Fibroblast of villous mesenchyme (primary cell): ENCODE measurements at regions not wholly inside any gene's neighbourhood (a gene's known extent, or its start where the extent isn't known, plus 50 kb on each side); places are given as distances from the start of the nearest gene placed in this dataset.

ENCODE experiments used
- DNase-seq: peaks from one replicate; pipeline ENCODE4 v3.0.0-alpha.2; 2010; ENCODE audit warnings: low read depth
- H3K4me3 ChIP-seq: 2 replicates; pipeline ENCODE4 v1.5.1; 2011; ENCODE audit warnings: low read depth, mild to moderate bottlenecking, low read length
- TF ChIP-seq, protein P1 (sequence below): IDR thresholded peaks from 2 replicates; pipeline ENCODE4 v1.5.1; 2012; ENCODE audit warnings: low read depth, mild to moderate bottlenecking, low read length; ENCODE audit not compliant: insufficient read depth

DNA sequence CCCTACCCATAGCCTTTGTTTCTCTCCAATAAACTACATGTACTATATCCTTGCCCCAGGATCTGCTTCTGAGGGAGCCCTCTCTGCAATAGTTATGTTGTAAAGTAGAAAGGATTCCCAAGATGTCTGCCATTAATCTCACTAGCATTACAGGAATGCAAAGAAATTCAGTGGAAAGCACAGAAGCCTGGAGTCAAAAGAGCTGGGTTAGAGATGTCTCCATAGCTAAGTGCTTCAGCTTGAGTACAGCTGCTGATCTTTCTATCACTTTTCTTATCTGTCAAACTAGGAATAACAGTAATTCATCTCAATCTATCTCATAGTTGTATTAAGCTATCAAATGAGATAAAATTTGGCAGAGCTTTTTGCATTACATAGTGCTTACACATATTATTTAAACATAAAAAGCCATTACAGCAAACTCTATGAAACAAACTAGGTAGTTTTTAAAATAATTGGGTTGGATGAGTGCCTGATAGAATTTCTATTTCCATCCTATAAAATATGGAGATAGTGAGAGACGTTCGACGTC, 799.5 kb upstream of the SEMA6D start:
- DNase-seq: no peak
- H3K4me3 ChIP-seq: no peak overlapping the region
- TF ChIP-seq, protein P1, sequence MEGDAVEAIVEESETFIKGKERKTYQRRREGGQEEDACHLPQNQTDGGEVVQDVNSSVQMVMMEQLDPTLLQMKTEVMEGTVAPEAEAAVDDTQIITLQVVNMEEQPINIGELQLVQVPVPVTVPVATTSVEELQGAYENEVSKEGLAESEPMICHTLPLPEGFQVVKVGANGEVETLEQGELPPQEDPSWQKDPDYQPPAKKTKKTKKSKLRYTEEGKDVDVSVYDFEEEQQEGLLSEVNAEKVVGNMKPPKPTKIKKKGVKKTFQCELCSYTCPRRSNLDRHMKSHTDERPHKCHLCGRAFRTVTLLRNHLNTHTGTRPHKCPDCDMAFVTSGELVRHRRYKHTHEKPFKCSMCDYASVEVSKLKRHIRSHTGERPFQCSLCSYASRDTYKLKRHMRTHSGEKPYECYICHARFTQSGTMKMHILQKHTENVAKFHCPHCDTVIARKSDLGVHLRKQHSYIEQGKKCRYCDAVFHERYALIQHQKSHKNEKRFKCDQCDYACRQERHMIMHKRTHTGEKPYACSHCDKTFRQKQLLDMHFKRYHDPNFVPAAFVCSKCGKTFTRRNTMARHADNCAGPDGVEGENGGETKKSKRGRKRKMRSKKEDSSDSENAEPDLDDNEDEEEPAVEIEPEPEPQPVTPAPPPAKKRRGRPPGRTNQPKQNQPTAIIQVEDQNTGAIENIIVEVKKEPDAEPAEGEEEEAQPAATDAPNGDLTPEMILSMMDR: no peak

DNA sequence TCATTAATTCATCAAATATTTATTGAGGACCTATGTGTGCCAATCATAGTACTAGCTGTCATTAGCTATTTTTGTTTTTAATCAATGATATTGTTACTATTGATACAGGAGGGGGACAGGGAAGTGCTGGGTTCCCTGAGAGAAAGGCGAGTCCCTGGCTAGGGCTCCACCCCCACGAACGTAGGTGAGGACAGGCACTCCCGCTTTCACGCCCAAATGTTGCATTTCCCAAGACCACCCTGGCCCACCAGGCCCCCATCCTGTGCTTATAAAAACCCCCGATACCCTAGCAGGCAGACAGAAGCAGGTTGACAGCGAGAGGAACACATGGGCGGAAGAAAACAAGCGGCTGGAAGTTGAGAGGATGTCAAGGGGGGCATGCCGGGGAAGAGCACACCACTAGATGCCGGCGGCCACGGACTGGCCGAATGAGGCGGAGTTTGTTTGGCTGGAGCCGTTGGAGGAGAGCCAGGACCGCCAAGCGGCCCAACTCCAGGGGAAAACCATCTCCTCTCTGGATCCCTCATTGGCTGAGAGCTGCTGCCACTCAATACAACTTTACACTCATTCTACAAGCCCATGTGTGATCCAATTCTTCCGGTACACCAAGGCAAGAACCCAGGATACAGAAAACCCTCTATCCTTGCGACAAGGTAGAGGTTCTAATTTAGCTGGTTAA, 798.7 kb upstream of the SEMA6D start:
- no peak overlapping the region for H3K4me3 ChIP-seq
- no peak for DNase-seq
- TF ChIP-seq, protein P1: no peak

DNA sequence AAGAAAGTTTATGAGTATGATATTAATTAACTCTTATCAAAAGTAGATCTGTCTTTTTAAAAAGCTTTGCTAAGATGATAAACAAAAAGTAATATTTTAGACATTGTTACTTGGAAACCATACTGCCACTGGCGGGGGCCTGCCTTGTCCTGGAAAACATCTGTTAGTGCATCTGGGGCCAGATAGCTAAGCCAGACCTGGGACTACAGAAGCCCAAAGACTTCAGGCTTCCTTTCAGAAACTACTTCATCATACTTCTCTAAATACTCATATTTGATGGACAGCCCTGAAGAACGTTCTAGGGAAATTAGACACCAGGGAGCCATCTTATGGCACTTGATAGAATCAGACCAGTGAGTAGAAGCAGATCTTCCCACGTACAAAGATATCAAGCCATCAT, 795.4 kb upstream of the SEMA6D start:
- DNase-seq: no peak
- no peak overlapping the region for H3K4me3 ChIP-seq
- TF ChIP-seq, protein P1: no peak

DNA sequence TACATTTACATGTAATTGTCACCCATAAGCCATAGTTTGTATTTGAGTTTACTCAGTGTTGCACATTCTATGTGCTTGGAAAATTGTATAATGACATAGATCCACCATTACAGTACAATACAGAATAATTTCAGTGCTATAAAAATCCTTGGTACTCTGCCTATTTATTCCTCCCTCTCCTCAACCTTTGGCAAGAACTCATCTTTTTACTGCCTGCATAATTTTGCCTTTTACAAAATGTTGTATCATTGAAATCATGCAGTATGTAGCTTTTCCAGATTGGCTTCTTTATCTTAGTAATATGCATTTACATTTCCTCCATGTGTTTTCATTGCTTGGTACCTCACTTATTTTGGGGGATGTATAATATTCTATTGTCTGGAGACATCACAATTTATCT, 786.9 kb upstream of the SEMA6D start:
- no peak overlapping the region for H3K4me3 ChIP-seq
- TF ChIP-seq, protein P1: no peak
- DNase-seq: no peak

DNA sequence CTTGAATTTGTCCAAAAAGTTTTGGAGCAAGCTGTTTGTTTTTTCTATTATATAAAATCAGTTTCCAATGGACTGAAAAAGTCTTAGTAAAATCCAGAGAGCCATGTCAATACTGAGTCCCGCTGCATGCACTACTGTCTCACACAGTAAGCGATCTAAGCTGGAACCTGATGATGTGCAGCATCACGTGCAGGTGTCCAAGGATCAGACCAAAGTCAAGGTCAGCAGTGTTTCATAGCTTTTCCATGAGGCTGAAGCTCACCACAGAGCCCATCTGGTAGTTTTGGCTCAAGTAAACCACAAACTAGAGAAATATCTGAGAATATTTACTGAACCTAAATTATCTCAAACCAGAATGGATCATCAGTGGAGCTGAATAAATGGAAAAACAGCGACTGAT, 784.0 kb upstream of the SEMA6D start:
- TF ChIP-seq, protein P1: no peak
- H3K4me3 ChIP-seq: no peak overlapping the region
- no peak for DNase-seq

DNA sequence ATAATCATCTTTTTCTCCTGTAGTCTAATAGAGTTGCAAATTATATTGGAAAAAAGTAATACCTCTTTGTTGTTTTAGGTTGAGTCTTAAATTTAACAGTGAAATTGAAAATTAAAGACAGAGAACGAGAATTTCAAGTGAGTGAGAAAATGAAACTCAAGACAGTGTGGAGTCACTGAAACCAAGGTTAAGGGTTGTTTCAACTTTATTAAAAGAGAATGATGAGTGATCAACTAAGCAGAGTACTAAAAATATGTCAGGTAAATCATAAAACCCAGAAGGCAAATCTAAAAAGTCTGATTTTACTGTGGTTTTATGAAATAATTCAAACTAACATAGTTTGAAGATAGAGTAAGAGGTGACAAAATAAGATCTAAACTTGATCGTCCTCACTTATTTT, 782.5 kb upstream of the SEMA6D start:
- DNase-seq: no peak
- TF ChIP-seq, protein P1: no peak
- H3K4me3 ChIP-seq: no peak overlapping the region

DNA sequence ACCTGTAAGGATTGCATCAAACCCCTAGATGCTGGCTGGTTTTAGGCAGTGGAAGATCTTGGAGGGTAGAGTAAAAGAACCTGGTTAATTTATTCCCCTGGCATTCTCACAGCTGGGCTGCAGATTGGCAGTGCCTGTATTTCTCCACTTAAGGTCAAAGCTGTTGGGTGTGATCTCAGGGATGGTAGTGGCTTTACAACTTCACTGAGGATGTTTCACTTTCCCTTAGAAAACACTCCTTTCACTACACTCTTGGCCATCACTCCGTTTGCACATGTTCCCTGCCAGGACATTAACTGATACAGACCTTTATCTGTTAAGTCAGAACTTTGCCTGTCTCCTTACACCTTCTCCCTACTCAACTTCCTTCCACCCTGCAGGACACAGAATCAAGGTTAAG, 779.1 kb upstream of the SEMA6D start:
- H3K4me3 ChIP-seq: no peak overlapping the region
- TF ChIP-seq, protein P1: no peak
- no peak for DNase-seq
